ENCODE measurements at regions not wholly inside any gene's neighbourhood (a gene's known extent, or its start where the extent isn't known, plus 50 kb on each side); places are given as distances from the start of the nearest gene placed in this dataset.

DNA sequence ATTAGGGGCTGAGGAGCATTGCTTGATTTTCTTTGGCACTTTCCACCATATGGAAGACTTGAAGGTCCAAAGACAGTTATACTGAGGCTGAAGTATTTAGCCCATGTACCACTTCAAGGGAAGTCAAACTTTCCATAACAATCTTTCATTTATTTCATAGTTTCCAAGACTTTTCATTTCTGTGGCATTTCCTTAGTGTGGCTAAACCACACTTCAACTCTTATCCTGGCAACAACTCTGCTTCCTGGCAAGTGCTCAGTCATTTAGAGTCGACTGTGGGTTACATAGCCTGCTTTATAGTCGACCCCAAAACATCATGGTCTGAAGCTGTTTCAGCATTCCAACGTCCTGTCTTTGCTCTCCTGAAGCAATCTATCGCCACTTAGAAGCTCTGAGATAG, 343.0 kb upstream of the SEMA3D start:
- Histone ChIP-seq H3K4me1 (ENCODE audit: control insufficient read depth, insufficient read depth, low read length) (no peaks in the 10 kb centered on the region), H3K27ac (ENCODE audit: low read depth, low read length) (no peak overlapping the region), H3K9ac (ENCODE audit: extremely low read depth, low read length, poor library complexity, severe bottlenecking) (no peak overlapping the region), H3K4me3 (ENCODE audit: low read length) (no peak overlapping the region), H3K9me3 (ENCODE audit: control insufficient read depth, low read length) (no peaks in the 10 kb centered on the region), H3K27me3 (ENCODE audit: control insufficient read depth, insufficient read depth, low read length, poor library complexity, severe bottlenecking) (no peaks in the 10 kb centered on the region), H3K36me3 (ENCODE audit: control insufficient read depth, insufficient read depth, low read length) (no peaks in the 10 kb centered on the region)
- no peaks in the 10 kb centered on the region for H3K27me3 Mint-ChIP-seq (ENCODE audit: insufficient read depth)
- TF ChIP-seq, protein P1, sequence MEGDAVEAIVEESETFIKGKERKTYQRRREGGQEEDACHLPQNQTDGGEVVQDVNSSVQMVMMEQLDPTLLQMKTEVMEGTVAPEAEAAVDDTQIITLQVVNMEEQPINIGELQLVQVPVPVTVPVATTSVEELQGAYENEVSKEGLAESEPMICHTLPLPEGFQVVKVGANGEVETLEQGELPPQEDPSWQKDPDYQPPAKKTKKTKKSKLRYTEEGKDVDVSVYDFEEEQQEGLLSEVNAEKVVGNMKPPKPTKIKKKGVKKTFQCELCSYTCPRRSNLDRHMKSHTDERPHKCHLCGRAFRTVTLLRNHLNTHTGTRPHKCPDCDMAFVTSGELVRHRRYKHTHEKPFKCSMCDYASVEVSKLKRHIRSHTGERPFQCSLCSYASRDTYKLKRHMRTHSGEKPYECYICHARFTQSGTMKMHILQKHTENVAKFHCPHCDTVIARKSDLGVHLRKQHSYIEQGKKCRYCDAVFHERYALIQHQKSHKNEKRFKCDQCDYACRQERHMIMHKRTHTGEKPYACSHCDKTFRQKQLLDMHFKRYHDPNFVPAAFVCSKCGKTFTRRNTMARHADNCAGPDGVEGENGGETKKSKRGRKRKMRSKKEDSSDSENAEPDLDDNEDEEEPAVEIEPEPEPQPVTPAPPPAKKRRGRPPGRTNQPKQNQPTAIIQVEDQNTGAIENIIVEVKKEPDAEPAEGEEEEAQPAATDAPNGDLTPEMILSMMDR (conservative IDR thresholded peaks at IDR 0.05), result no peak
- no peak for DNase-seq
- no peaks in the 10 kb centered on the region for H3K9me3 Mint-ChIP-seq
- no peak overlapping the region for H3K4me3 Mint-ChIP-seq
- no peaks in the 10 kb centered on the region for H3K4me1 Mint-ChIP-seq
- no peaks in the 10 kb centered on the region for H3K36me3 Mint-ChIP-seq (ENCODE audit: low read depth)
- WGBS, 2 experiments (ENCODE audit: insufficient coverage in 1 of 2, insufficient read length in 1 of 2), result 81 to 86% methylated on average over 4 of the region's 4 CpGs
- no peak overlapping the region for H3K27ac Mint-ChIP-seq

GRCh38 chr7:85529201-85529600, 342.3 kb upstream of the SEMA3D start:
- Mint-ChIP-seq H3K27me3 (ENCODE audit: insufficient read depth) (no peaks in the 10 kb centered on the region), H3K9me3 (no peaks in the 10 kb centered on the region), H3K27ac (no peak overlapping the region), H3K36me3 (ENCODE audit: low read depth) (no peaks in the 10 kb centered on the region), H3K4me1 (no peaks in the 10 kb centered on the region), H3K4me3 (no peak overlapping the region)
- no peaks in the 10 kb centered on the region for H3K36me3 ChIP-seq (ENCODE audit: control insufficient read depth, insufficient read depth, low read length)
- no peak for DNase-seq
- H3K4me3 ChIP-seq (ENCODE audit: low read length), result no peak overlapping the region
- no peak overlapping the region for H3K9ac ChIP-seq (ENCODE audit: extremely low read depth, low read length, poor library complexity, severe bottlenecking)
- H3K27ac ChIP-seq (ENCODE audit: low read depth, low read length), result no peak overlapping the region
- TF ChIP-seq, protein P1 (conservative IDR thresholded peaks at IDR 0.05), result no peak
- 89 to 90% methylated on average over 3 of the region's 3 CpGs for WGBS, 2 experiments (ENCODE audit: insufficient coverage in 1 of 2, insufficient read length in 1 of 2)
- H3K27me3 ChIP-seq (ENCODE audit: control insufficient read depth, insufficient read depth, low read length, poor library complexity, severe bottlenecking), result no peaks in the 10 kb centered on the region
- H3K4me1 ChIP-seq (ENCODE audit: control insufficient read depth, insufficient read depth, low read length), result no peaks in the 10 kb centered on the region
- no peaks in the 10 kb centered on the region for H3K9me3 ChIP-seq (ENCODE audit: control insufficient read depth, low read length)

DNA sequence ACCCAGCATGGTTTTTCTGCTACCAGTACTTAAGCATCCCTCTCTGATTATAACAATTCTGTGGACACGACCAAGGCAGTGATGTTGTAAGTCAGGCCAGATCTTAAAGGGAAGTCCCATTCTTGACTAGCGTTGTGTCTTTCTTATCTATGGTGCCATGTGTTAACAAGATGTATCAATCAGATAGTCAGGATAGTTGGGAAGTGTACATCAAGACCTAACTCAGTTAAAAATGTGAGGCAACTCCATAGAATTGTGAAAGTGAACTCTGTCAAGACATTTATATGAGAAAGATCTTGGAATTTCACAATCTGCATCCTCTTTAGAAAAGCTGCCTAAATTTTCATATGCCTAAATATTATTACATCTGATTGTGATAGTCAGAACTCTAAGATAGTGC, 341.7 kb upstream of the SEMA3D start:
- Mint-ChIP-seq H3K4me1 (no peaks in the 10 kb centered on the region), H3K27ac (no peak overlapping the region)
- DNase-seq, result no peak

More for the DNA sequence above, 341.7 kb upstream of the SEMA3D start:
- Histone ChIP-seq H3K27me3 (ENCODE audit: control insufficient read depth, insufficient read depth, low read length, poor library complexity, severe bottlenecking) (no peaks in the 10 kb centered on the region), H3K4me3 (ENCODE audit: low read length) (no peak overlapping the region), H3K9ac (ENCODE audit: extremely low read depth, low read length, poor library complexity, severe bottlenecking) (no peak overlapping the region), H3K9me3 (ENCODE audit: control insufficient read depth, low read length) (no peaks in the 10 kb centered on the region), H3K36me3 (ENCODE audit: control insufficient read depth, insufficient read depth, low read length) (no peaks in the 10 kb centered on the region), H3K4me1 (ENCODE audit: control insufficient read depth, insufficient read depth, low read length) (no peaks in the 10 kb centered on the region), H3K27ac (ENCODE audit: low read depth, low read length) (no peak overlapping the region)
- no peaks in the 10 kb centered on the region for H3K27me3 Mint-ChIP-seq (ENCODE audit: insufficient read depth)
- WGBS, 2 experiments (ENCODE audit: insufficient coverage in 1 of 2, insufficient read length in 1 of 2), result 57 to 98% methylated on average over 1 to 2 of the region's 2 CpGs
- TF ChIP-seq, protein P1 (conservative IDR thresholded peaks at IDR 0.05), result no peak
- H3K4me3 Mint-ChIP-seq, result no peak overlapping the region
- H3K9me3 Mint-ChIP-seq, result no peaks in the 10 kb centered on the region
- H3K36me3 Mint-ChIP-seq (ENCODE audit: low read depth), result no peaks in the 10 kb centered on the region
